ENCODE measurements at regions not wholly inside any gene's neighbourhood (a gene's known extent, or its start where the extent isn't known, plus 50 kb on each side); places are given as distances from the start of the nearest gene placed in this dataset.

DNA sequence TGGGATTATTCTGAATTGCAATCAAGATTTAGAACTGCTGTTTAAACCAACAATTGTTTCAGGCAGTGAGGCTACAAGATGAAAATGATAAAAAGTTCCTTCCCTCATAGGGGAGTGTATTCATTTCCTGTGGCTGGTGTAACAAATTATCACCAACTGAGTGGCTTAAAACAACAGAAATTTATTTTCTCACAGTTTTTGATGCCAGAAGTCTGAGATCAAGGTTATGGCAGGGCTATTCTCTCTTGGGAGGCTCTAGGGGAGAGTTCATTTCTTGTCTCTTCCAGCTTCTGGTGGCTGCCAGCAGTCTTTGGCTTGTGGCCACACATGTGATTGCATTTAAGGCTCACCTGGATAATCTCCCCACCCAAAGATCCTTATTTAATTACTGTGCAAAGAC lies 290.5 kb upstream of the ZSWIM2 start (continued):
- TF ChIP-seq, protein P1, sequence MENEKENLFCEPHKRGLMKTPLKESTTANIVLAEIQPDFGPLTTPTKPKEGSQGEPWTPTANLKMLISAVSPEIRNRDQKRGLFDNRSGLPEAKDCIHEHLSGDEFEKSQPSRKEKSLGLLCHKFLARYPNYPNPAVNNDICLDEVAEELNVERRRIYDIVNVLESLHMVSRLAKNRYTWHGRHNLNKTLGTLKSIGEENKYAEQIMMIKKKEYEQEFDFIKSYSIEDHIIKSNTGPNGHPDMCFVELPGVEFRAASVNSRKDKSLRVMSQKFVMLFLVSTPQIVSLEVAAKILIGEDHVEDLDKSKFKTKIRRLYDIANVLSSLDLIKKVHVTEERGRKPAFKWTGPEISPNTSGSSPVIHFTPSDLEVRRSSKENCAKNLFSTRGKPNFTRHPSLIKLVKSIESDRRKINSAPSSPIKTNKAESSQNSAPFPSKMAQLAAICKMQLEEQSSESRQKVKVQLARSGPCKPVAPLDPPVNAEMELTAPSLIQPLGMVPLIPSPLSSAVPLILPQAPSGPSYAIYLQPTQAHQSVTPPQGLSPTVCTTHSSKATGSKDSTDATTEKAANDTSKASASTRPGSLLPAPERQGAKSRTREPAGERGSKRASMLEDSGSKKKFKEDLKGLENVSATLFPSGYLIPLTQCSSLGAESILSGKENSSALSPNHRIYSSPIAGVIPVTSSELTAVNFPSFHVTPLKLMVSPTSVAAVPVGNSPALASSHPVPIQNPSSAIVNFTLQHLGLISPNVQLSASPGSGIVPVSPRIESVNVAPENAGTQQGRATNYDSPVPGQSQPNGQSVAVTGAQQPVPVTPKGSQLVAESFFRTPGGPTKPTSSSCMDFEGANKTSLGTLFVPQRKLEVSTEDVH (IDR thresholded peaks at IDR 0.05; ENCODE audit: low read depth, partially characterized antibody): no peak

DNA sequence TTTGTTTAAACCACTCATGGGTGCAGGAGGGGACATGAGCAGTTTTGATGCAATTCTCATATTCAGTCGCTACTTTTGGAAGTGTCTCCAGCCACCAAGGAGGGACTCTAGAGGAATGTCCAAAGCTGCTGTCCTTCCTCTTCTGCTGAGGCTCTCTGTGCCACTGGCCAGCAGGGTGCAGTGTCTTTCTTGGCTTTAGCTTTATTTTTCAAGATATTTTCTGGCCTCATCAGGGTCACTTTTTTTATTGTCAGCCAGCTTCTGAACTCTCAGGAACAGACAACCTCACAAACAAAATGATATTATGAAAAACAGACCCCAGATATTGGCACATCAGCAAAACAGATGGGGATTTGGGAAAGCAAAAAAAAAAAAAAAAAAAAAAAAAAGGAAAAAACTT lies 289.3 kb upstream of the ZSWIM2 start:
- H3K4me2 ChIP-seq (ENCODE audit: control insufficient read depth, insufficient read depth): no peak overlapping the region
- 0% methylated on average over 1 of the region's 1 CpG for WGBS (ENCODE audit: insufficient coverage, insufficient replicate concordance, low lambda C conversion rate, missing lambda C conversion rate)
- no peaks in the 10 kb centered on the region for H3K36me3 ChIP-seq (ENCODE audit: control insufficient read depth in 2 of 2, insufficient read depth in 2 of 2, low read length in 1 of 2)
- ChIA-PET CTCF (interaction anchor here (0.7 to 2.4 kb wide), 13 partner anchors 15 to 328 kb away, joined by 4 to 23 read pairs (median 4); partner anchors contain the start of gene CALCRL), RAD21 (ENCODE audit: unreplicated experiment) (interaction anchor here (0.6 to 2.8 kb wide), 16 partner anchors 20 to 1198 kb away, joined by 3 to 35 read pairs (median 5); partner anchors contain the start of gene CALCRL), SMC1A (ENCODE audit: uncharacterized antibody, unreplicated experiment) (interaction anchor here (0.6 to 2.0 kb wide), 10 partner anchors 10 to 345 kb away, joined by 3 to 15 read pairs (median 4); partner anchors contain the start of gene CALCRL), POLR2A (interaction anchor here (1.1 kb wide), 1 partner anchor 310 kb away, joined by 3 read pairs; the partner anchor contains the start of gene CALCRL)
- peak; percentile 91 for ATAC-seq
- no peak overlapping the region for H3K4me3 ChIP-seq
- 0 out of 2 replicates have a peak, but pooled peaks have one; percentile 32 for TF ChIP-seq YY1 (IDR thresholded peaks at IDR 0.05; ENCODE audit: low read depth, low read length)
- TF ChIP-seq CHD4 (IDR thresholded peaks at IDR 0.05): no peak
- TF ChIP-seq, protein P2, sequence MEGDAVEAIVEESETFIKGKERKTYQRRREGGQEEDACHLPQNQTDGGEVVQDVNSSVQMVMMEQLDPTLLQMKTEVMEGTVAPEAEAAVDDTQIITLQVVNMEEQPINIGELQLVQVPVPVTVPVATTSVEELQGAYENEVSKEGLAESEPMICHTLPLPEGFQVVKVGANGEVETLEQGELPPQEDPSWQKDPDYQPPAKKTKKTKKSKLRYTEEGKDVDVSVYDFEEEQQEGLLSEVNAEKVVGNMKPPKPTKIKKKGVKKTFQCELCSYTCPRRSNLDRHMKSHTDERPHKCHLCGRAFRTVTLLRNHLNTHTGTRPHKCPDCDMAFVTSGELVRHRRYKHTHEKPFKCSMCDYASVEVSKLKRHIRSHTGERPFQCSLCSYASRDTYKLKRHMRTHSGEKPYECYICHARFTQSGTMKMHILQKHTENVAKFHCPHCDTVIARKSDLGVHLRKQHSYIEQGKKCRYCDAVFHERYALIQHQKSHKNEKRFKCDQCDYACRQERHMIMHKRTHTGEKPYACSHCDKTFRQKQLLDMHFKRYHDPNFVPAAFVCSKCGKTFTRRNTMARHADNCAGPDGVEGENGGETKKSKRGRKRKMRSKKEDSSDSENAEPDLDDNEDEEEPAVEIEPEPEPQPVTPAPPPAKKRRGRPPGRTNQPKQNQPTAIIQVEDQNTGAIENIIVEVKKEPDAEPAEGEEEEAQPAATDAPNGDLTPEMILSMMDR (IDR thresholded peaks at IDR 0.05 in 2 of 3, conservative IDR thresholded peaks at IDR 0.05 in 1 of 3; ENCODE audit: control insufficient read depth in 2 of 3, extremely low read depth in 1 of 3, insufficient read depth in 1 of 3, low read depth in 3 of 3, low read length in 3 of 3): peak; percentile 54 to 67 (median 65)
- TF ChIP-seq, protein P3, sequence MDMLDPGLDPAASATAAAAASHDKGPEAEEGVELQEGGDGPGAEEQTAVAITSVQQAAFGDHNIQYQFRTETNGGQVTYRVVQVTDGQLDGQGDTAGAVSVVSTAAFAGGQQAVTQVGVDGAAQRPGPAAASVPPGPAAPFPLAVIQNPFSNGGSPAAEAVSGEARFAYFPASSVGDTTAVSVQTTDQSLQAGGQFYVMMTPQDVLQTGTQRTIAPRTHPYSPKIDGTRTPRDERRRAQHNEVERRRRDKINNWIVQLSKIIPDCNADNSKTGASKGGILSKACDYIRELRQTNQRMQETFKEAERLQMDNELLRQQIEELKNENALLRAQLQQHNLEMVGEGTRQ (IDR thresholded peaks at IDR 0.05; ENCODE audit: borderline replicate concordance, low read depth, low read length): no peak
- TF ChIP-seq SRF (IDR thresholded peaks at IDR 0.05; ENCODE audit: low read depth in 2 of 2, low read length in 2 of 2): no peak
- TF ChIP-seq HDAC2 (IDR thresholded peaks at IDR 0.05): no peak
- TF ChIP-seq RAD21 (IDR thresholded peaks at IDR 0.05; ENCODE audit: insufficient read depth, low read depth, low read length): peak; percentile 77
- peak; percentile 56; the same call in 1 of the 2 replicates for TF ChIP-seq SMC3 (IDR thresholded peaks at IDR 0.05; ENCODE audit: borderline replicate concordance, low read length)
- TF ChIP-seq NBN (IDR thresholded peaks at IDR 0.05): no peak
- DNase-seq (ENCODE audit: low read depth, low spot score): no peak
- H3K27ac ChIP-seq (ENCODE audit: control insufficient read depth, insufficient read depth): no peak overlapping the region
- no peak for FAIRE-seq
- in situ Hi-C loops (cut with MboI): no loop called here
- H4K20me1 ChIP-seq (ENCODE audit: control insufficient read depth, insufficient read depth): no peaks in the 10 kb centered on the region
- H3K27me3 ChIP-seq (replicated peaks in 1 of 2; ENCODE audit: control insufficient read depth in 2 of 2, insufficient read depth in 2 of 2, low read length in 1 of 2): no peaks in the 10 kb centered on the region
- no peaks in the 10 kb centered on the region for H3K79me2 ChIP-seq (ENCODE audit: control insufficient read depth, insufficient read depth, low read length)
- no peaks in the 10 kb centered on the region for H3K9me3 ChIP-seq (replicated peaks; ENCODE audit: control insufficient read depth, insufficient read depth, low read length)
- no peaks in the 10 kb centered on the region for H3K4me1 ChIP-seq (ENCODE audit: control insufficient read depth, insufficient read depth, low read length)
- BruUV-seq (replicated peaks): no TSS peak
- H3K9ac ChIP-seq (ENCODE audit: control insufficient read depth, insufficient read depth, low read length): no peak overlapping the region
- intact Hi-C loops (cut with micrococcal nuclease; ENCODE audit: unreplicated experiment): loop anchor here (1.0 to 5.0 kb wide), 3 partner anchors 159 to 315 kb away; no protein-coding TSS in a partner anchor
- H2AFZ ChIP-seq (ENCODE audit: control insufficient read depth, low read depth, low read length): no peak overlapping the region

All from GM12878 (cell line).